Activated naive CD4-positive, alpha-beta T cell treated with anti-CD3 and anti-CD28 coated beads for 36 hours (primary cell): ENCODE measurements at regions not wholly inside any gene's neighbourhood (a gene's known extent, or its start where the extent isn't known, plus 50 kb on each side); places are given as distances from the start of the nearest gene placed in this dataset.

Source experiments
- CTCF ChIA-PET: fragments of 350-600 bp; sonication (Branson Sonifier 250); formaldehyde crosslinking; loops from one replicate; lab custom pipeline; 2021; ENCODE audit warnings: antibody characterized with exemption; lab: Charles Lee
- DNase-seq: peaks from one replicate; pipeline ENCODE4 v3.0.0-alpha.2; 2020
- H3K27ac Mint-ChIP-seq: one replicate; pipeline ENCODE4 v1.8.0; 2021; ENCODE audit warnings: mild to moderate bottlenecking, mixed read lengths
- H3K27me3 Mint-ChIP-seq: one replicate; pipeline ENCODE4 v1.8.0; 2021; ENCODE audit warnings: low read depth, mixed read lengths
- H3K36me3 Mint-ChIP-seq: one replicate; pipeline ENCODE4 v1.8.0; 2021; ENCODE audit warnings: low read depth, mixed read lengths
- H3K4me1 Mint-ChIP-seq: one replicate; pipeline ENCODE4 v1.8.0; 2021; ENCODE audit warnings: low read depth, mixed read lengths
- H3K4me3 Mint-ChIP-seq: one replicate; pipeline ENCODE4 v1.8.0; 2021; ENCODE audit warnings: mild to moderate bottlenecking, moderate library complexity, mixed read lengths
- H3K9me3 Mint-ChIP-seq: one replicate; pipeline ENCODE4 v1.8.0; 2021; ENCODE audit warnings: mixed read lengths
- intact Hi-C: fragments of 100-400 bp; cut with micrococcal nuclease; formaldehyde crosslinking; loops from one replicate; pipeline ENCODE4 v1.15.1; 2023

DNA sequence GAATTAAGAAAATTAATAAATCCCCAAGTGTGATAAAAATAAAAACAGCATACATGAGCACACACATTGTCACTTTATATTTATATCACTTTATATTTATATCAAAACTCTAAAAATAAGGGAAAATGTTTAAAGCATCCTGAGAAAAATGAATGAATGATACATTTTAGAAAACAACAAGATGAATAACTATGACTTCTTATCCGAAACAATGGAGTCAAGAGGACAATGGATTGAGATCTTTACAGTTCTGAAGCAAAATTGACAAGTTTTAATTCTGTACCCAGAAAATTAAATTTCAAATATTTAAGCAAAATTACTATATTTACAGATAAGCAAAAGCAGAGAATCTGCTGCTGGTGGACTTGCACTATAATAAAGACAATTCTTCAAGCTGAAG, 512.6 kb downstream of the MRPL39 start:
- CTCF ChIA-PET, result no interaction called here
- H3K9me3 Mint-ChIP-seq, result no peaks in the 10 kb centered on the region
- no peaks in the 10 kb centered on the region for H3K4me1 Mint-ChIP-seq
- no peak overlapping the region for H3K27ac Mint-ChIP-seq
- H3K36me3 Mint-ChIP-seq, result no peaks in the 10 kb centered on the region
- no peak overlapping the region for H3K4me3 Mint-ChIP-seq
- H3K27me3 Mint-ChIP-seq, result no peaks in the 10 kb centered on the region
- no peak for DNase-seq
- intact Hi-C loops, result no loop called here

DNA sequence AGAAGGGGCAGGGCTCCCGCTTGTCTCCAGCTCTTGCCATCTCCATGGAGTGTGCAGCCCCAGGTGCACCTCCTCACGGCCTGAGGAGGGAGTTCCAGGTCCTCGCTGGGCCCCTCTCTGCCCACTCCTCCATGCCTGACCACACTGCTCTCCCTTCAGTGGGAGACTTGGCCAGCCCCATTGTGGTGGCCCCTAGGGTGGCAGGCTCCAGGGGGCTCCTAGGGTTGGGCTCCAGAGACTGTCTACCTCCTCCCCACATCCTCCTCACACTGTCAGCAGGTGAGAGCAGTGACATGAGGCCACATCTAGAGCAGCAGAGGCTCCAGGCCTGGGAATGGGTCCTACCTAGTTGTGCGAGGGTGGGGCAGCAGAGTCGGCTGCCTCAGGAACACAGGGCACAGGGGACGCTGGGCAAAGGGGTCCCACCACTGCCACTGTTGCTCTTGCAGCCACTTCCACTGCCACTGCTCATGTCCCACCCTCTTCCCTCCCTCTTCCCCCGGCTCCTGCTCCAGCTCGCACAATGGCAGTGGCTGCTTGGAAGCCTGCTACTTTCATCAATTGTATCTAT, 514.8 kb downstream of the MRPL39 start:
- CTCF ChIA-PET, result no interaction called here
- H3K9me3 Mint-ChIP-seq, result no peaks in the 10 kb centered on the region
- no peaks in the 10 kb centered on the region for H3K36me3 Mint-ChIP-seq

DNA sequence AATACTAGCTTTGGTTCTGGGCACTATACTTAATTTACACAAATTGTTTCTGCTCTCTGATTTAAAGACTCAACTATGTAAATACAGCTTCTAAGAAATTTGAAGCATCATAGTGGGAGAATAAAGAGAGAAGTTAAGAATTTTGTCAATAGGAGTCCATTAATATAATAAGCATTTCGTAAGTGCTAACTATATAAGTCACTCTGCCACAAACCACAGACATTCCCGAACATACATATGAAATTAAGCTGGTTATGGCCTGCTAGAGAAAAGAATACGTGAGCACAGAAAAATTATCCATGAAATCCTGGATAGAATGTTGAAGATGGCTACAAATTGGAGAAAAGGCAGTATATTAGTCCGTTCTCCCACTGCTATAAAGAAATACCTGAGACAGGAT, 526.2 kb downstream of the MRPL39 start:
- DNase-seq, result no peak
- Mint-ChIP-seq H3K27ac (no peak overlapping the region), H3K27me3 (no peaks in the 10 kb centered on the region), H3K4me3 (no peak overlapping the region), H3K36me3 (no peaks in the 10 kb centered on the region), H3K9me3 (no peaks in the 10 kb centered on the region), H3K4me1 (no peaks in the 10 kb centered on the region)
- intact Hi-C loops, result no loop called here
- CTCF ChIA-PET, result no interaction called here

More for the DNA sequence above, 514.8 kb downstream of the MRPL39 start:
- no peaks in the 10 kb centered on the region for H3K4me1 Mint-ChIP-seq
- H3K27ac Mint-ChIP-seq, result no peak overlapping the region
- intact Hi-C loops, result no loop called here
- no peak overlapping the region for H3K4me3 Mint-ChIP-seq
- no peaks in the 10 kb centered on the region for H3K27me3 Mint-ChIP-seq
- DNase-seq, result no peak

DNA sequence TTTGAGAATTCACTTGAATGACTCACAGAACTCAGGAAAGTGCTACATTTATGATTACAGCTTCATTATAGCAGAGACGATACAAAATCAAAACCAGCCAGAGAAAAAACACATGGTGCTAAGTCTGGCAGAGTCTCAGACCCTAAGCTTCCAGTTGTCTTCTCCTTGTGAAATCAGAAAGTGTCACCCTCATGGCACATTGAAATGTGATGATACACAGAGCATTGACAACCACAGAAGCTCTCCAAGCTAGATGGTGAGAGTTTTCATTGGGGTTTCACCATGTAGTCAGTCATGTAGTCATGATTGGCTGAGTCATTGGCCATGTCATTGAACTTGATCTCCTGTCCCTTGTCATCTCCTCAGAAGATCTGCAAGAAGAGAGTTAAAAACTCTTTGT, 526.6 kb downstream of the MRPL39 start:
- Mint-ChIP-seq H3K4me1 (no peaks in the 10 kb centered on the region), H3K27ac (no peak overlapping the region)
- CTCF ChIA-PET, result no interaction called here

DNA sequence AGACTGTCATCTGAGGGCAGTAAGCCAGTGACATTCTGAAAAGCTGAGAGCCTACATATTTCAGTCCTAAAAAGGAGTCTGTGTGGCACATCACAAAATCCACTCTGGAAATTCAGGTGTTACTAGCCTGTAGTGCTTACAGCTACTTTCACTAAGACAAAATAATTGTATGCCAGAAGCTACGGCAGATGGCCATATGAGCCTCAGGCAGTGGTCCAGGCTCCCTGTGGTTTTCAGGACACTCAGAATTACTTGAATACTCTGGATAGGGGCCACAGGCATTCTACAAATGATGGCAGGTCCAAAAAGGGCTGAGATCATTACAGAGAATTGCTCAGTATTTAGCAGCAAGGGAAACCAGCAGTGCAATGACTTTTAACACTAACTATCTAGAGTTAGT, 527.1 kb downstream of the MRPL39 start:
- DNase-seq, result no peak
- Mint-ChIP-seq H3K9me3 (no peaks in the 10 kb centered on the region), H3K4me3 (no peak overlapping the region), H3K4me1 (no peaks in the 10 kb centered on the region), H3K27me3 (no peaks in the 10 kb centered on the region), H3K36me3 (no peaks in the 10 kb centered on the region), H3K27ac (no peak overlapping the region)
- intact Hi-C loops, result no loop called here
- CTCF ChIA-PET, result interaction anchor here (0.7 kb wide), 1 partner anchor 302 kb away, joined by 3 read pairs; no protein-coding TSS in a partner anchor

More for the DNA sequence above, 526.6 kb downstream of the MRPL39 start:
- Mint-ChIP-seq H3K36me3 (no peaks in the 10 kb centered on the region), H3K4me3 (no peak overlapping the region), H3K9me3 (no peaks in the 10 kb centered on the region), H3K27me3 (no peaks in the 10 kb centered on the region)
- no peak for DNase-seq
- intact Hi-C loops, result no loop called here

DNA sequence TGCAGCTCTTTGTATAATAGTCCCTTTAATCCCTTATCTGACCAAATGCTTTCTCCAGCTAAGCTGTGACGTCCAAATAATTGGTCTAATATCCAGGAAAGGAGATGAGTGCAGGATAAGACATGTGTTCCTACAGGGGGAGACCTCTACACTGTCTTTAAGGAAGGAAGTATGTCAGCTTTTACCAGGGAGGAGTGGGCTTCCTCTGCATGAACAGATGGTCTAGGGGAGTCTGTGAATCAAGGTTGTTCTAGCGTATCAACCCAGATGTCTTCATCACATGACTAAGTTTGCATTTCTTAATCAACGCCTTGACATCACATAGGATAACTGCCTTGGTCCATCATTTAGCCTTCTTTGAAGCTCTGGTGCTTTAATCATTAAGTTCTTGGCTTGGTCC, 528.2 kb downstream of the MRPL39 start:
- intact Hi-C loops, result no loop called here
- H3K27me3 Mint-ChIP-seq, result no peaks in the 10 kb centered on the region
- no peak overlapping the region for H3K27ac Mint-ChIP-seq
- no peaks in the 10 kb centered on the region for H3K4me1 Mint-ChIP-seq
- no peaks in the 10 kb centered on the region for H3K9me3 Mint-ChIP-seq
- no peak overlapping the region for H3K4me3 Mint-ChIP-seq
- no peak for DNase-seq
- CTCF ChIA-PET, result no interaction called here
- no peaks in the 10 kb centered on the region for H3K36me3 Mint-ChIP-seq

DNA sequence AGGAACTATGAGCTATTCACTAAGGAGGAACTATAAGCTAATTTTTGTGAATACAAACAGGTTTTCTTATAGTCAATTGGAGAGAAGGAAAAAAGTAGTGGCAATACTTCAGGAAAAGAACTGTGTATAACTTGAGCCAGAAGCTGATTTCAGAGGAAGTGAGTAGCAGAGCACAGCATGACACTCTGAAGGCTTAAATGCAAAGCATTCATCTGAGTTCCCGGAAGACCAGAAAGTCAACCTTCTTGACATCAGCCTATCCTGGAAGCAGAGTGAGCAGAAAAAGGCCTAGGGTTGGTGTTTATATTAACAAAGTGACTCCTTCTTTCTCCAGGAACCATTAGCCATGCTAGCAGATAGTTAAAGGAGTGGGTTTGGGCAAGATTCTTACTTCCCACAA, 545.2 kb downstream of the MRPL39 start:
- H3K27ac Mint-ChIP-seq, result no peak overlapping the region
- DNase-seq, result no peak
- no peak overlapping the region for H3K4me3 Mint-ChIP-seq
- intact Hi-C loops, result no loop called here
- no peaks in the 10 kb centered on the region for H3K36me3 Mint-ChIP-seq
- no peaks in the 10 kb centered on the region for H3K27me3 Mint-ChIP-seq
- no peaks in the 10 kb centered on the region for H3K4me1 Mint-ChIP-seq
- no peaks in the 10 kb centered on the region for H3K9me3 Mint-ChIP-seq
- CTCF ChIA-PET, result no interaction called here

DNA sequence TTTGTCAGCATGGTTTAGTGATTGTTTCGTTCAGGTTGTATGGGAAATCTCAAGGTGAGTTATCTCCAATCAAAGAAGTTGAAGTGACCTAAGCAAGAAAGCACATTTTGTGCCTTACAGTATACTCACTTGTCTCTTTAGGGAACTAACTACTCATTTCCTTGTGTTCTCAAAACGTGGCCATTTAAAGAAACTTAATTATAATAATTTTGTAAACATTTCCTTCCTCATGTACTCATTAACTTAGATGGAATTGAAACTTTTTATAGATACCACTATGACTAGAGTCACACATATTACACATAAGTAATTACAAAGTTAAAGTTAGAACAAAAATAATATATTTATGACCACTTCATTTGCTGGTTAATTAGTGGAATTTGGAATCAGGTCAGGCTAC, 552.6 kb downstream of the MRPL39 start:
- Mint-ChIP-seq H3K4me1 (no peaks in the 10 kb centered on the region), H3K27me3 (no peaks in the 10 kb centered on the region), H3K36me3 (no peaks in the 10 kb centered on the region), H3K9me3 (peaks cover 3% of the 10 kb centered on the region), H3K4me3 (no peak overlapping the region), H3K27ac (no peak overlapping the region)
- intact Hi-C loops, result no loop called here
- CTCF ChIA-PET, result no interaction called here
- no peak for DNase-seq

DNA sequence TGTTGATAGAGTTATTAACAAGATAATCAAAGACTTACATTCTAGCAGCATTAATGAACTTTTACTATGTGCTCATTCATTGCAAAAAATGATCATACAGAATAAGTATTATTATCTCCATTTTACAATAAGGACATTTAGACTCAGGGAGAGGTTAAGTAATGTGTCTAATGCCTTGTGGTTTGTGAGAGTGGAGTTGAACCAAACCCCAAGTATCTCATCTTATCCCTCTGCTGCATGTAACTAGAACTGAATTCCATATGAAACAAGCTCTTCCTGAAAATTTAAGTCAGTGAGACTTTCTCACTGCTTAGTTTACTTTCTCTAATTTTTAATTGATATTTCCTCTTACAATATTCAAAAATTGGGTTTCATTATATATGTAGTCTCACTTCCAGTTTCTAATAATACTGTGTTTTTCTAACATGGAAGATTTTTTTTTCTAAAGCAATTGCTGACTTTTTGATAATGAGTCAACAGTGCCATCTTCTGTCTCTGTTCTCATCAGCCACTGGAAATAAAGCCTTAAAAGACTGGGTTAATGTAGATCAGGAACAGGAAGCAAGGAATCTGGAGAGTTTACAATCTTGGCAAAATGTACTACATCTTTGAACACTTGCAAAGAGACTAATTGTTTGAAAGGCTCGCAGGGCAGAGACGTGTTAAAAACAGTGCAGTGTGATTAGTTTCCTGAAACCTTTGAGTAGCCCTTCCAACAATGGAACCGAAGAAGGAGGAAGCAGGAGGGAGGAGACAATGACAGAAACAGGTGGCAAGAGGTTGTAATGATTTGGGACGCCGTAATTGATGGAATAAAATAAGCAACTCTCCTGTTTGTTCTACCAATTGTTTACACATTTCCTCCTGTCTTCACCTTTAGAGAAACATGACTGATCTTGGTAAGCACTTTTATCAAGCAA, 567.6 kb downstream of the MRPL39 start:
- no peak overlapping the region for H3K4me3 Mint-ChIP-seq
- no peaks in the 10 kb centered on the region for H3K27me3 Mint-ChIP-seq
- intact Hi-C loops, result no loop called here
- CTCF ChIA-PET, result interaction anchor here (0.6 to 1.4 kb wide), 2 partner anchors 19 to 346 kb away, joined by 3 to 5 read pairs; no protein-coding TSS in a partner anchor
- DNase-seq, result no peak
- H3K27ac Mint-ChIP-seq, result no peak overlapping the region
- H3K4me1 Mint-ChIP-seq, result no peaks in the 10 kb centered on the region
- H3K36me3 Mint-ChIP-seq, result no peaks in the 10 kb centered on the region
- H3K9me3 Mint-ChIP-seq, result no peaks in the 10 kb centered on the region

DNA sequence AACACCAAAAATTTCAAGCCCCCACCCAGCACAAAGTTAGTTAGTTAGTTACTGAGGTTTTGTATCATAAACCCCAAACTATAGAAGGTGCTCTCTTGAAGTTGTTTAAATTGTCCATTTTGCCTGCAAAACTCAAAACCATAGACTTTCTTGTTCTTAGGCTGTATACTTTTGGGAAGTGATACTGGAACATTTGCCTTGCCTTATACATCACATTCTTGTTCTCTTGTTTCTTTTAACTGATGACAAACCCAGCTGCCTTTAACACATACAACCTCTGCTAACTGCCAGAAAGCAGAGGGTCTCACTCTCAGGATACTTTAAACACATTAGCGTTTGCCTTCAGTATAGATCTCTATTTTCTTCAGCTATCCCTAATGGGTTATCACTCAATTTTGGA, 570.5 kb downstream of the MRPL39 start:
- DNase-seq, result no peak
- no peak overlapping the region for H3K27ac Mint-ChIP-seq

DNA sequence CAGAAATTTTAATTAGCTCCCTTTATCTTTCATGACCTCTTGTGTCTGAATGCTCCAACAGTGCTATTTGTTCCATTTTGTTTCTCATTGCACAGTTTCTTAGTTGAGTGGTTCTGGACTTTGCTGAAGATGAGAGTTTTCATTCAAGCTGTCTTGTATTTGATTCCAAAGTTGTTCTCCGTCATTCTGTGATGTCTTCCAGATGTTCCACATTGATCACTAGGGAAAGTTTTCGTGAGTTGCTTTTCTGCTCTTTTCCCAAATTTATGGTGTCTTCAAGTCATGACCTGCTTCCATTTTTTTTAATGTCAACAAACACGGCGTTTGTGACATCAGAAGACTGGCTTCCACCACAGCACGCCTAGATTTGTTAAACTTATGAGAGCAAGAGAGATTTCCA, 575.5 kb downstream of the MRPL39 start:
- no peak for DNase-seq
- H3K4me3 Mint-ChIP-seq, result no peak overlapping the region
- intact Hi-C loops, result no loop called here
- no peak overlapping the region for H3K27ac Mint-ChIP-seq
- no peaks in the 10 kb centered on the region for H3K36me3 Mint-ChIP-seq
- H3K27me3 Mint-ChIP-seq, result no peaks in the 10 kb centered on the region
- no peaks in the 10 kb centered on the region for H3K4me1 Mint-ChIP-seq
- CTCF ChIA-PET, result no interaction called here
- no peaks in the 10 kb centered on the region for H3K9me3 Mint-ChIP-seq

More for the DNA sequence above, 570.5 kb downstream of the MRPL39 start:
- Mint-ChIP-seq H3K4me1 (no peaks in the 10 kb centered on the region), H3K36me3 (no peaks in the 10 kb centered on the region), H3K9me3 (no peaks in the 10 kb centered on the region), H3K27me3 (no peaks in the 10 kb centered on the region), H3K4me3 (no peak overlapping the region)
- intact Hi-C loops, result no loop called here
- CTCF ChIA-PET, result no interaction called here

DNA sequence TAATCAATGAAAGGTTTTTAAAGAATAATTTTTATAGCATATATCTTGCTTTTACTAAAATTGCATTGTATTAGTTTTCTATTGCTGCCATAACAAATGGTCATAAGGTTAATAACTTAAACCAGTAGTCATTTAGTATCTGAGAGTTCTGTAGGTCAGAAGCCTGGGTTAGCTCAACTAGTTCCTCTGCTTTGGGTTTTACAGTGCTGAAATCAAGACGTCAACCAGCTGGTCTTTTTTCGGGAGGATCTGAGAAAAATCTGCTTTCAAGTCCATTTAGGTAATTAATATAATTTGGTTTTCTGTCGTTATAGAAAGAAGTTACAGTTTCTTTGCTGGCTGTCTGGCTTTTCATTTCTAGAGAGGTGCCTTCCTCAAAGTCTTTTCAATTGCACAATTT, 577.7 kb downstream of the MRPL39 start:
- no peak overlapping the region for H3K4me3 Mint-ChIP-seq
- no peaks in the 10 kb centered on the region for H3K36me3 Mint-ChIP-seq
- no peaks in the 10 kb centered on the region for H3K9me3 Mint-ChIP-seq
- no peak overlapping the region for H3K27ac Mint-ChIP-seq
- no peak for DNase-seq
- H3K4me1 Mint-ChIP-seq, result no peaks in the 10 kb centered on the region
- CTCF ChIA-PET, result no interaction called here
- no peaks in the 10 kb centered on the region for H3K27me3 Mint-ChIP-seq
- intact Hi-C loops, result no loop called here

DNA sequence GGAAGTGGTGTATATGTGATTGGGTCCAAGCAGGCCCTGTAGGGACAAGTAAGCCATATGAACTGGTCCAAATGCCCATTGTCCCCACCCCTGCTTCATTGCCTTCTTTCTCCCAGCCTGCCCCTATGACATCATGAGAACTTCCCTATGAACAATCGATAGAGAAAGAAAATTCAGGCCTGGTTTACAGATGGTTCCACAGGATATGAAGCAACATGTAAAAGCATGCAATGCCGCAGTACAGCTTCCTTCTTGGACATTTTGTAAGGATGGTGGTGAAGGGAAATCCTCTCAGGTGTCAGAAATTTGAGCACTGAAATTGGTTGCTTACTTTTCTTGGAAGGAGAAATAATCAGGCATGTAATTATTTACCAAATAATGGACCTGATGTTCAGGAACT, 581.7 kb downstream of the MRPL39 start:
- no peak for DNase-seq
- intact Hi-C loops, result no loop called here
- Mint-ChIP-seq H3K36me3 (no peaks in the 10 kb centered on the region), H3K27ac (no peak overlapping the region), H3K4me1 (no peaks in the 10 kb centered on the region), H3K4me3 (no peak overlapping the region), H3K27me3 (no peaks in the 10 kb centered on the region), H3K9me3 (no peaks in the 10 kb centered on the region)
- CTCF ChIA-PET, result no interaction called here
